NCI-H146 (cell line): ENCODE measurements at regions not wholly inside any gene's neighbourhood (a gene's known extent, or its start where the extent isn't known, plus 50 kb on each side); places are given as distances from the start of the nearest gene placed in this dataset.
"Not testable (repeated sequence)": the region's sequence is repeated elsewhere in the genome, so short reads cannot be mapped to it uniquely, and the experiment has no call there.

Source experiments
- DNase-seq: peaks from one replicate; lab custom pipeline; 2025; lab: John Stamatoyannopoulos, UW

GRCh38 chrX:35406386-35406785 lies 391.8 kb upstream of the MAGEB16 start:
- DNase-seq = no peak

GRCh38 chrX:35416782-35417181 lies 381.4 kb upstream of the MAGEB16 start:
- no peak for DNase-seq

DNA sequence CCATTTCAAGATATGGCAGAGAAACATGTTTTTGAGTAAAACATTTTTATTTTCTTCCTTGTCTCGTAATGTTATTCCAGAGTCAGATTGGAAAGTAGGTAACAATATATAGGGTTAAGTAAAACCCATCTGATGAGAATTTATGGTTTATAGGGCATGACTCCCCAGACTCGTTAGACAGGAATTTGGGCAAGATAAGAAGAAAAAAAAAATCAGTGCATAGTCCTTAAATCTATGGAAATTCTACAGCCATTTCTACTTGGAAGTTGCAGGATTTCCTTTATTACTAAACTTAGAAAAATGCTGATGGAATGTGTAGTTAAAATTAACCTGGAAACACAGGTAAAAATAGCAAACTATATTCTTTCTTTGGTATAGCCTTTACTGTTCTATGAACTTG lies 366.1 kb upstream of the MAGEB16 start:
- no peak for DNase-seq

GRCh38 chrX:35439034-35439660 lies 359.0 kb upstream of the MAGEB16 start:
- no peak for DNase-seq

DNA sequence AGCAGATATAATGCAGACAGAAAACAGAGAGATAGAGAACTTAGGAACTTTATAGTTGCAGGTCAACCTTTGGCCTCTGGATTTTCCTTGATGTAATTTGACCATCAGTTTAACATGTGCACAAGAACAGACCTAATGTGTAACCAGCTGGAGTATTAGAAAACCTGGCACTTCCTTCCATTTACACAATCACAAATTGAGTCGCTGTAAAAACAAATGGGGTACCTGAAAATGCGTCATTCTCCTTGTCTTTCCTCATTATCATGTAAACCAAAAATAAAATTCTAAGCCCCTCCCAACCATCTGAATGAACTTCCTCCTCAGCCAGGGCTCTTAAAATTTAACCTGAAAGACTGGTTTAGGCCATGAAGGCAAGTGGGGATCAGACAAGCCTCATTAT lies 358.4 kb upstream of the MAGEB16 start:
- DNase-seq = no peak

- DNase-seq = no peak
Measured at GRCh38 chrX:35442421-35442820, 355.7 kb upstream of the MAGEB16 start.

GRCh38 chrX:35443091-35443582 lies 355.0 kb upstream of the MAGEB16 start:
- not testable (repeated sequence) for DNase-seq

DNA sequence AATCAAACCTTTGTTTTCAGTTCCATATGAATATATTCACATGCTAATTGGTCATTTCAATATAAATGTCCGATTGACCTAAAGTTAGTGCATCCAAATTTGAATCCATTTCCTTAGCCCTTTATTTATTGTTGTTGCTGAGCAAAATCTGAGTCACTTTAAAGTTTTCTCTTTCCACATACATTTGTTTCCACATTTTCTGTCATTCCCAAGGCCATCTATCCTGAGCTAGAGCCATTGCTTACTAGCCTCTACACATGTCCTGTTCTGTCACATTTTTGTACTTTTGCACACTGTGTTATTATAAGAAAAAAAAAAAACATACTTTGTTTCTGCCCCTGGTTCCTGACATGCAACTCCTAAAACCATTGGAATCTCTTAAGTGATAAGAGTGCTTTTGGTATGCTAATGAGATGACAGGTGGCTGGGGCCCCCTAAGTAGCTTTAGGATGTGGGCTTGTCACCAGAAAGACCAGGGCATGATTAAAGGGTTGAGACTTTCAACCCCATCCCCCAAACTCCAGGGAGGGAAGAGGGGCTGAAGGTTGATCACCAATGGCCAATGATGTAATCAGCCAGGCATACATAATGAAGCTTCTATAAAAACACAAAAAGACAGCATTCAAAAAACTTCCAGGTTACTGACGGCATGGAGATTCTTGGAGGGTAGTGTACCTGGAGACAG lies 353.3 kb upstream of the MAGEB16 start:
- no peak for DNase-seq

GRCh38 chrX:35445912-35446311 lies 352.2 kb upstream of the MAGEB16 start:
- DNase-seq = no peak

DNA sequence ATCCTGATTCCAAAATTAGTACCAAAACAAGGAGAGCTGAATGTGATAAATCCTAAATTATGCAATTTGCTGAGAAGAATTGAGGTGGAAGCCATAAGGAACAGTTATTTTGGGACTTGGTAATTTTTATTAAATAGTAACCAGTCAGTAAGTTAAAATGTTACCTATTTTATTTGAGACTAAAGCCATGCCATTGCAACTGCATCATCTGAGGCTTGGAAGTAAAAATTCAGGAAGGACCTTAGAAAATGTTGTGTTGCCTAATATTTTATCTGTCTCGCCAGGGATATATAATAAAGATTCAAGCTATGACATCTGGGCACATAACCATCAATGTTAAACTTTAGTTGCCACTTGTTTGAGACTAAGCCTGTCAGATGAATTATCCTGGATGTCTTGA lies 341.3 kb upstream of the MAGEB16 start:
- no peak for DNase-seq

- no peak for DNase-seq
Measured at GRCh38 chrX:35458142-35458541, 340.0 kb upstream of the MAGEB16 start.

DNA sequence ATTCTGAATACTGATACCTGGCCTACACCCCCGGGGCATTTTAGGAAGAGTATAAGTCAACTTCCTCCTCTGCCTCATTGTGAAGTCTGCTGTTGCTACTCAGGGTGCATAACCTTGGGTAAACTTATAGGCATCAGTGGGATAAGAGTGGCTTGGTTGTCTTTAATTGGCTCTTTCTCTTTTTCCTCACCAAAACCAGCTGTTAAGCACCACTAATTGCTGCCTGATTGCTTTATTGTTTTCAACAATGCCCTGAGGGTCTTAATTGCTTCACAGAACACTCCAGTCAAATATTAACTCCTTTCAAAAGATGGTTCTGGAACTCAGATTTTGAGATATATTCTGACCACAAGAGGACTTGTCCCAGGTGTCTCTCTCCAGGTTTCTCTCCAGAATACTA lies 337.0 kb upstream of the MAGEB16 start:
- DNase-seq = no peak

DNA sequence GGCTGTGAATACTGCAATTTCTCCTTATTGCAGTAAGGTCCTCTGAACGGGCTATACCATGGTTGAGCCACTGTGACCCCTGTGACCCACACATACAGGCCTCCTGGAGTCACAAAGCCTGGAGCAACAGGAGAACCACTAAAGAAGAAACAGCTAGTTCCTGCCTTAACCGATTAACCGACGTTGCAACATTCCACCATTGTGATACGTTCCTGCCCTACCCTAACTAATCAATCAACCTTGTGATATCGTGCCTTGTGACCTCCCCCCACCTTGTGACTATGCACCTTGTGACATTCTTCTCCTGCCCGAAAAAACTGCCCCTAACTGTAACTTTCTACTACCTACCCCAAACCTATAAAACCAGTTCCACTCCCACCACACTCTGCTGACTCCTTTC lies 301.5 kb upstream of the MAGEB16 start:
- not testable (repeated sequence) for DNase-seq

GRCh38 chrX:35497453-35497852 lies 300.7 kb upstream of the MAGEB16 start:
- not testable (repeated sequence) for DNase-seq

DNA sequence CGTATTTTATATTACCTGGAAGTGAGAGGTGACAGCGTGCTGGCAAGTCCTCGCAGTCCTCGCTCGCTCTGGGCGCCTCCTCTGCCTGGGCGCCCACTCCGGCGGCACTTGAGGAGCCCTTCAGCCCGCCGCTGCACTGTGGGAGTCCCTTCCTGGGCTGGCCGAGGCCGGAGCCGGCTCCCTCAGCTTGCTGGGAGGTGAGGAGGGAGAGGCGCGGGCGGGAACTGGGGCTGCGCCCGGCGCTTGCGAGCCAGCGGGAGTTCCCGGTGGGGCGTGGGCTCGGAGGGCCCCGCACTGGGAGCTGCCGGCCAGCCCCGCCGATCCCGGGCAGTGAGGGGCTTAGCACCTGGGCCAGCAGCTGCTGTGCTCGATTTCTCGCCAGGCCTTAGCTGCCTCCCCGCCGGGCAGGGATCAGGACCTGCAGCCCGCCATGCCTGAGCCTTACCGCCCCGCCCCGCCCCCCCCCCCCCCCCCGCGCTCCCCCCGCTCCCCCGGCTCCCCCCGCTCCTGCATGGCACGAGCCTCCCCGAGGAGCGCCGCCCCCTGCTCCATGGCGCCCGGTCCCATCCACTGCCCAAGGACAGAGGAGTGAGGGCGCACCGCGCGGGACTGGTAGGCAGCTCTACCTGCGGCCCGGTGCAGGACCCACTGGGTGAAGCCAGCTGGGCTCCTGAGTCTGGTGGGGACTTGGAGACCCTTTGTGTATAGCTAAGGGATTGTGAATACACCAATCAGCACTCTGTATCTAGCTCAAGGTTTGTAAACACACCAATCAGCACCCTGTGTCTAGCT lies 298.9 kb upstream of the MAGEB16 start:
- no peak for DNase-seq

DNA sequence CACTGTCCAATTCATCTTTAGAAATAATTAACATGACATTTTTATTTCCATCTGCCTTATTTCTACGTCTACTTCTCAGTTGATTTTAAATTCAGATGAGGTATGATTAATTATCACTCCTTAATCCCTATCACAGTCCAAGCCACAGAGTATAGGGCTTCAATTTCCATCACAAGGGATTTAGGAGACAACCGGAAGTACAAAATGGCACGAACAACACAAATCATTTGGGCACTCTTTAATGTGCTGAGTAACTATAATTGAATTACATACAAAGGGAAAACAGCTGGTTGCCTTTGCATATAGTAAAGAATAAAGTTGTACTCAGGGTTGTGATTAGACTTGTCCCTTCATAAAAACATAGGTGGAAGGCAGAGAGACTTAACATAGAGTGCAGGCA lies 290.4 kb upstream of the MAGEB16 start:
- DNase-seq = no peak

GRCh38 chrX:35548003-35548402 lies 250.1 kb upstream of the MAGEB16 start:
- not testable (repeated sequence) for DNase-seq

GRCh38 chrX:35557916-35558315 lies 240.2 kb upstream of the MAGEB16 start:
- no peak for DNase-seq

DNA sequence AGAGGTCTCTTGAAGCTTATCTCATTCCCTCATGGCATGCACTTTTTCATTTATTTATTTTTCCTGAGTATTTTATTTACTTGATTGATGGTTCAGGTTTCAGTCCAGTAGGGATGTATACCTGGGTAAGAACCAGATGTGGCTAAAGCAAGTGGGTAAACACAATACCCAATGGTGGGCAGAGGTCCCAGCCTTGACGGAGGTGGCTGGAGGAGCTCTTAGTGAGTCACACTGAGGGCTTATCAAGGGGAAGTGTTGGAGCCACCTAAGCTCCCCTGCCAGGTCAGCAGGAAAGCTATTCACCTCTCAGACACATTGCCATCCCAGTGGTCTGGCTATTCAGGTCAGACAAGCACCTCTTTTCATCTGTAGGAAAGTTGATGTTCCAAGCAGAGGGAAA lies 236.2 kb upstream of the MAGEB16 start:
- DNase-seq = no peak

DNA sequence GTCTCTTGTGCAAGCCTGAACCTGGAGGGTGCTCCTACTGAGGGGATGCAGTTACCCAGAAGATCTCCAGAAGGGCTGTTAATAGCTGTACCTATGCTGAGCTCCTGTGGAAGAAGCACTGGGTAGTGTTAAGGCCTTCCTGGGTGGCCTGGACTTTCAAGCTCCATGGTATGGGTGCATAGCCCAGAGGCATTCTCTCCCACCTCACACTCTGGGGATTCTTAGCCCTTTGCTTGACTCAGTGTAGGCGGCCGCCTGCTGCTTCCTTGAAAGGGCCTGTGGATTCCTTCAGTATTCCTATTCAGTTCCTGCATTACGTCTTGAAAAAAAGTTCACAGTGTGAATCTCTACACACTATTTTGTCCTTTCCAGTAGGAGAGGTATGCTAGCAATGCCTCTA lies 235.7 kb upstream of the MAGEB16 start:
- DNase-seq = no peak

DNA sequence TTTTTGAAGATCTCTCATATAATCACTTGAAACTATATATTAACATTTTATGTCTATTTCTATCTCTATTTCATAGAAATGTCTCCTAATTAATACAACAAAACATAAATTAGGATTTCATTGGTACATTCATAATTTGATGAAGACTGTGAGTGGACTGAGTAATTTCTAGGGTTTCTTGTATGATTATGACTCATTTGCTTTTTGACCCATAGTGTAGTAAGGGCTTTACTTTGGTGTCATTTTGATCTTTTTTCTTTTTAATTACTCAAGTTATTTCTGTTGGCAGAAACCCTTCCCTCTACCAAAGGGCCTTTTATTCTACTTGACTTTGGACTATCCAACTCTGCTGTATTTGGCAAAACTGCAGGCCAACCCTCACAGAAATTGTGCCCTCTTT lies 207.9 kb upstream of the MAGEB16 start:
- no peak for DNase-seq

DNA sequence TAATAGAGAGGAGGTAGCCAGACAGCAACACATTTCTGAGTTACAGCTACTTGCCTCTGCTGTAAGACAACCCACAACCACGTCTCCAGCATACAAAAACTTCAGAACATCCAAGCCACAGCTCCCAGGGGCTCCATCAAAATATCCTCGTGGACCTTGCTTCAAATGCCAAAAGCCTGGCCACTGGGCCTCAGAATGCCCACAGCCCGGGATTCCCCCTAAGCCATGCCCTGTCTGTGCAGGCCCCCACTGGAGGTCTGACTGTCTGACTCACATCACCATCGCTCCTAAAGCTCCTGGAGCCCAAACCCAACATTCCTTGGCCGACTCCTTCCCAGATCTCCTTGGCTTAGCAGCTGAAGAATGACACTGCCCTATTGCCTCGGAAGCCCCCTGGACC lies 186.6 kb upstream of the MAGEB16 start:
- DNase-seq = not testable (repeated sequence)

- DNase-seq = no peak
Measured at GRCh38 chrX:35617836-35618235, 180.3 kb upstream of the MAGEB16 start.
